Adrenal gland (tissue), 5 donors: ENCODE measurements at regions not wholly inside any gene's neighbourhood (a gene's known extent, or its start where the extent isn't known, plus 50 kb on each side); places are given as distances from the start of the nearest gene placed in this dataset.

Experiments used
- CTCF ChIP-seq, 6 experiments: fragments of 450-650 bp in 4 of 6; fragments of 200-600 bp in 2 of 6; sonication (generic) in 1 of 6; IDR thresholded peaks; 1 replicate in 5 of 6; 2 replicates in 1 of 6; pipeline versions ENCODE4 v1.5.1 to v1.8.0; 2016 to 2021; ENCODE audit warnings: antibody characterized with exemption in 6 of 6, mild to moderate bottlenecking in 2 of 6, moderate library complexity in 1 of 6
- POLR2A ChIP-seq, 2 donors: fragments of 450-650 bp; IDR thresholded peaks; one replicate each; pipeline ENCODE4 v1.6.1; 2017; ENCODE audit warnings: antibody characterized with exemption in 2 of 2, mild to moderate bottlenecking in 2 of 2, moderate library complexity in 1 of 2
- donor health status: DM: no; HTN: no; CAD: no.

GRCh38 chr11:32315121-32315520 lies 120.2 kb downstream of the WT1 start:
- TF ChIP-seq CTCF (IDR thresholded peaks at IDR 0.05) (no peak), POLR2A (IDR thresholded peaks at IDR 0.05) (no peak)
